Activated naive CD4-positive, alpha-beta T cell treated with anti-CD3 and anti-CD28 coated beads, Interleukin-2, amount 50 U/mL, for 16 hours (primary cell): ENCODE measurements at regions not wholly inside any gene's neighbourhood (a gene's known extent, or its start where the extent isn't known, plus 50 kb on each side); places are given as distances from the start of the nearest gene placed in this dataset.
"Not testable (repeated sequence)": the region's sequence is repeated elsewhere in the genome, so short reads cannot be mapped to it uniquely, and the experiment has no call there.

Source experiments
- DNase-seq: peaks from one replicate; pipeline ENCODE4 v3.0.0-alpha.2; 2020

GRCh38 chr9:7338586-7339281 lies 460.8 kb downstream of the DMAC1 start:
- no peak for DNase-seq

- DNase-seq, result no peak
These were observed 463.1 kb downstream of the DMAC1 start for GRCh38 chr9:7336356-7337065.

GRCh38 chr9:7333719-7334118 lies 465.9 kb downstream of the DMAC1 start:
- DNase-seq, result no peak

GRCh38 chr9:7332780-7333179 lies 466.8 kb downstream of the DMAC1 start:
- no peak for DNase-seq

- no peak for DNase-seq
These were observed 471.1 kb downstream of the DMAC1 start for GRCh38 chr9:7328453-7328852.

GRCh38 chr9:7325995-7326394 lies 473.6 kb downstream of the DMAC1 start:
- no peak for DNase-seq

- no peak for DNase-seq
These were observed 475.4 kb downstream of the DMAC1 start for GRCh38 chr9:7324152-7324598.

- no peak for DNase-seq
These were observed 478.7 kb downstream of the DMAC1 start for GRCh38 chr9:7320841-7321240.

- no peak for DNase-seq
These were observed 479.4 kb downstream of the DMAC1 start for GRCh38 chr9:7320139-7320538.

GRCh38 chr9:7318920-7319319 lies 480.7 kb downstream of the DMAC1 start:
- no peak for DNase-seq

GRCh38 chr9:7316967-7317366 lies 482.6 kb downstream of the DMAC1 start:
- no peak for DNase-seq

- no peak for DNase-seq
These were observed 483.3 kb downstream of the DMAC1 start for GRCh38 chr9:7316166-7316795.

- no peak for DNase-seq
These were observed 483.8 kb downstream of the DMAC1 start for GRCh38 chr9:7315746-7316145.

GRCh38 chr9:7315116-7315515 lies 484.5 kb downstream of the DMAC1 start:
- no peak for DNase-seq

GRCh38 chr9:7313389-7313788 lies 486.2 kb downstream of the DMAC1 start:
- no peak for DNase-seq

GRCh38 chr9:7309051-7309450 lies 490.5 kb downstream of the DMAC1 start:
- DNase-seq, result not testable (repeated sequence)

- DNase-seq, result no peak
These were observed 493.9 kb downstream of the DMAC1 start for GRCh38 chr9:7305677-7306076.

GRCh38 chr9:7304627-7304995 lies 495.0 kb downstream of the DMAC1 start:
- no peak for DNase-seq

- no peak for DNase-seq
These were observed 495.5 kb downstream of the DMAC1 start for GRCh38 chr9:7303907-7304626.

- no peak for DNase-seq
These were observed 499.1 kb downstream of the DMAC1 start for GRCh38 chr9:7300484-7300883.

GRCh38 chr9:7298123-7298522 lies 501.5 kb downstream of the DMAC1 start:
- DNase-seq, result no peak

GRCh38 chr9:7297521-7297920 lies 502.1 kb downstream of the DMAC1 start:
- no peak for DNase-seq

GRCh38 chr9:7293091-7293490 lies 506.5 kb downstream of the DMAC1 start:
- DNase-seq, result no peak

- DNase-seq, result no peak
These were observed 509.8 kb downstream of the DMAC1 start for GRCh38 chr9:7289773-7290172.
